GM23338 (cell line): ENCODE measurements at regions not wholly inside any gene's neighbourhood (a gene's known extent, or its start where the extent isn't known, plus 50 kb on each side); places are given as distances from the start of the nearest gene placed in this dataset.
A peak's percentile ranks its signal among the peaks of the same experiment; 100 is the strongest.

Experiments
- ATAC-seq: fragments of 200-7000 bp; cut with Tn5 transposase; 3 replicates; pipeline ENCODE4 v1.9.1; 2020
- DNase-seq: peaks from one replicate; pipeline ENCODE4 v3.0.0-alpha.2; 2015; ENCODE audit warnings: low spot score
- H2AFZ ChIP-seq: fragments of 200-600 bp; sonication (generic); 2 replicates; pipeline ENCODE4 v1.8.0; 2016; ENCODE audit warnings: antibody characterized with exemption, mild to moderate bottlenecking, moderate library complexity
- H3F3A ChIP-seq: fragments of 200-600 bp; sonication (generic); replicated peaks from 2 replicates; pipeline ENCODE4 v1.8.0; 2017; ENCODE audit warnings: antibody characterized with exemption, mixed run types, low read depth
- H3K27ac ChIP-seq: fragments of 200-600 bp; sonication (generic); 2 replicates; pipeline ENCODE4 v1.6.1; 2016; ENCODE audit warnings: low read depth
- H3K27me3 ChIP-seq: fragments of 200-600 bp; sonication (generic); 2 replicates; pipeline ENCODE4 v1.8.0; 2016; ENCODE audit warnings: mild to moderate bottlenecking, mixed run types, moderate library complexity; ENCODE audit not compliant: insufficient read depth
- H3K36me3 ChIP-seq: fragments of 200-600 bp; sonication (generic); 2 replicates; pipeline ENCODE4 v1.8.0; 2016; ENCODE audit warnings: mild to moderate bottlenecking; ENCODE audit not compliant: insufficient read depth
- H3K4me1 ChIP-seq: fragments of 200-600 bp; sonication (generic); 2 replicates; pipeline ENCODE4 v1.8.0; 2016; ENCODE audit warnings: mild to moderate bottlenecking, moderate library complexity; ENCODE audit not compliant: insufficient read depth
- H3K4me2 ChIP-seq: fragments of 200-600 bp; sonication (generic); 2 replicates; pipeline ENCODE4 v1.7.1; 2017; ENCODE audit warnings: mixed run types
- H3K4me3 ChIP-seq: fragments of 200-600 bp; sonication (generic); 2 replicates; pipeline ENCODE4 v1.6.1; 2016; ENCODE audit warnings: mixed run types
- H3K79me2 ChIP-seq: fragments of 200-600 bp; sonication (generic); replicated peaks from 2 replicates; pipeline ENCODE4 v1.8.0; 2017; ENCODE audit warnings: mild to moderate bottlenecking; ENCODE audit not compliant: insufficient read depth
- H3K9me2 ChIP-seq: fragments of 200-600 bp; sonication (generic); 2 replicates; pipeline ENCODE4 v1.8.0; 2017; ENCODE audit not compliant: insufficient read depth
- H4K20me1 ChIP-seq: fragments of 200-600 bp; sonication (generic); replicated peaks from 2 replicates; pipeline ENCODE4 v1.8.0; 2017; ENCODE audit warnings: mild to moderate bottlenecking; ENCODE audit not compliant: insufficient read depth
- H3K27ac Mint-ChIP-seq: 2 replicates; pipeline ENCODE4 v1.8.0; 2020; ENCODE audit warnings: inconsistent platforms, mild to moderate bottlenecking, moderate library complexity, mixed read lengths
- H3K27me3 Mint-ChIP-seq: 3 replicates; pipeline ENCODE4 v1.8.0; 2022; ENCODE audit warnings: low read depth, mild to moderate bottlenecking, moderate library complexity, mixed read lengths, inconsistent platforms; ENCODE audit not compliant: insufficient read depth, poor library complexity
- H3K36me3 Mint-ChIP-seq: 3 replicates; pipeline ENCODE4 v1.8.0; 2021; ENCODE audit warnings: low read depth, mild to moderate bottlenecking, inconsistent platforms, moderate library complexity, mixed read lengths
- H3K4me1 Mint-ChIP-seq: 3 replicates; pipeline ENCODE4 v1.8.0; 2020; ENCODE audit warnings: mild to moderate bottlenecking, inconsistent platforms, mixed read lengths
- H3K4me3 Mint-ChIP-seq: 3 replicates; pipeline ENCODE4 v1.8.0; 2021; ENCODE audit warnings: moderate library complexity, mild to moderate bottlenecking, inconsistent platforms, mixed read lengths
- H3K9me3 Mint-ChIP-seq: 3 replicates; pipeline ENCODE4 v1.8.0; 2020; ENCODE audit warnings: moderate library complexity, mild to moderate bottlenecking, inconsistent platforms, mixed read lengths
- CREB1 ChIP-seq: fragments of 250-450 bp; sonication (Bioruptor Pico); IDR thresholded peaks from 2 replicates; pipeline ENCODE4 v1.5.0; 2020; ENCODE audit warnings: low read depth, mild to moderate bottlenecking, moderate library complexity
- CTCF ChIP-seq, 2 experiments: fragments of 200-600 bp in 1 of 2; sonication (generic) in 1 of 2; conservative IDR thresholded peaks; 2 replicates each; pipeline versions ENCODE4 v1.5.1 to v1.6.1; 2016 to 2017; ENCODE audit warnings: antibody characterized with exemption in 2 of 2, low read depth in 2 of 2, mild to moderate bottlenecking in 2 of 2, moderate library complexity in 1 of 2
- ETS1 ChIP-seq: IDR thresholded peaks from 2 replicates; pipeline ENCODE4 v1.6.1; 2016; ENCODE audit warnings: antibody characterized with exemption
- JUNB ChIP-seq: IDR thresholded peaks from one replicate; pipeline ENCODE4 v1.6.1; 2016; ENCODE audit warnings: antibody characterized with exemption; ENCODE audit not compliant: unreplicated experiment
- REST ChIP-seq: IDR thresholded peaks from one replicate; pipeline ENCODE4 v1.6.1; 2018; ENCODE audit warnings: antibody characterized with exemption; ENCODE audit not compliant: unreplicated experiment
- STAT1 ChIP-seq: IDR thresholded peaks from one replicate; pipeline ENCODE4 v1.6.1; 2016; ENCODE audit warnings: antibody characterized with exemption; ENCODE audit not compliant: unreplicated experiment
- ZNF114 ChIP-seq: fragments of 250-450 bp; sonication (Bioruptor Pico); IDR thresholded peaks from 2 replicates; pipeline ENCODE4 v1.5.0; 2020; ENCODE audit warnings: mild to moderate bottlenecking, moderate library complexity
- ZNF331 ChIP-seq: fragments of 250-450 bp; sonication (Bioruptor Pico); IDR thresholded peaks from 2 replicates; pipeline ENCODE4 v1.5.0; 2020; ENCODE audit warnings: low read depth, mild to moderate bottlenecking, moderate library complexity
- ZNF462 ChIP-seq: fragments of 250-450 bp; sonication (Bioruptor Pico); IDR thresholded peaks from 2 replicates; pipeline ENCODE4 v1.5.0; 2020; ENCODE audit warnings: mild to moderate bottlenecking, moderate library complexity

- no peak for TF ChIP-seq REST
- no peak for TF ChIP-seq CREB1
These were observed 282.8 kb downstream of the ALDH8A1 start (continued) for GRCh38 chr6:134667111-134667510.

GRCh38 chr6:134666125-134666524 lies 283.8 kb downstream of the ALDH8A1 start:
- Mint-ChIP-seq H3K9me3 (no peaks in the 10 kb centered on the region), H3K4me3 (no peak overlapping the region), H3K27me3 (no peaks in the 10 kb centered on the region), H3K36me3 (no peaks in the 10 kb centered on the region), H3K4me1 (peaks cover 2% of the 10 kb centered on the region; the same call in 2 of the 3 replicates), H3K27ac (no peak overlapping the region)
- Histone ChIP-seq H3K4me1 (no peaks in the 10 kb centered on the region), H3K36me3 (no peaks in the 10 kb centered on the region), H3F3A (no peaks in the 10 kb centered on the region), H3K79me2 (no peaks in the 10 kb centered on the region), H3K27me3 (no peaks in the 10 kb centered on the region), H3K9me2 (no peaks in the 10 kb centered on the region), H3K27ac (no peak overlapping the region), H2AFZ (peak overlapping the region; percentile 56; the same call in 1 of the 2 replicates), H3K4me2 (no peak overlapping the region), H3K4me3 (no peak overlapping the region), H4K20me1 (no peaks in the 10 kb centered on the region)
- ATAC-seq = no peak
- no peak for DNase-seq
- TF ChIP-seq ETS1 (no peak), REST (no peak), STAT1 (no peak), ZNF114 (no peak), JUNB (no peak), ZNF331 (CRISPR knock-in tag) (no peak), CTCF (conservative IDR thresholded peaks at IDR 0.05; ENCODE audit: low read depth in 2 of 2) (no peak), ZNF462 (CRISPR knock-in tag) (no peak)
